Parathyroid adenoma (tissue), 2 donors: ENCODE measurements at regions not wholly inside any gene's neighbourhood (a gene's known extent, or its start where the extent isn't known, plus 50 kb on each side); places are given as distances from the start of the nearest gene placed in this dataset.

Experiments used
- H2AFZ ChIP-seq: fragments of 300-600 bp; sonication (generic); one replicate; pipeline ENCODE4 v1.7.0; 2017; ENCODE audit warnings: antibody characterized with exemption, mild to moderate bottlenecking
- H3K27ac ChIP-seq: fragments of 300-600 bp; sonication (generic); one replicate; pipeline ENCODE4 v1.7.0; 2017
- H3K27me3 ChIP-seq: fragments of 300-600 bp; sonication (generic); one replicate; pipeline ENCODE4 v1.7.0; 2017; ENCODE audit warnings: low read length; ENCODE audit not compliant: control insufficient read depth, insufficient read depth
- H3K36me3 ChIP-seq: fragments of 300-600 bp; sonication (generic); one replicate; pipeline ENCODE4 v1.7.0; 2017; ENCODE audit warnings: low read length; ENCODE audit not compliant: control insufficient read depth, insufficient read depth
- H3K4me1 ChIP-seq: fragments of 300-600 bp; sonication (generic); one replicate; pipeline ENCODE4 v1.7.0; 2017; ENCODE audit warnings: control low read depth
- H3K4me2 ChIP-seq: fragments of 300-600 bp; sonication (generic); one replicate; pipeline ENCODE4 v1.7.0; 2017; ENCODE audit warnings: low read length
- H3K4me3 ChIP-seq: fragments of 300-600 bp; sonication (generic); one replicate; pipeline ENCODE4 v1.7.0; 2017; ENCODE audit warnings: low read depth, low read length
- H3K79me2 ChIP-seq: fragments of 300-600 bp; sonication (generic); one replicate; pipeline ENCODE4 v1.7.0; 2017; ENCODE audit warnings: control low read depth
- H3K9ac ChIP-seq: fragments of 300-600 bp; sonication (generic); one replicate; pipeline ENCODE4 v1.7.0; 2017; ENCODE audit warnings: mild to moderate bottlenecking
- H3K9me3 ChIP-seq: fragments of 300-600 bp; sonication (generic); one replicate; pipeline ENCODE4 v1.7.0; 2017; ENCODE audit warnings: low read length; ENCODE audit not compliant: control insufficient read depth
- TF ChIP-seq, protein P1 (sequence below): fragments of 300-600 bp; sonication (generic); IDR thresholded peaks from one replicate; pipeline ENCODE4 v1.7.0; 2017; ENCODE audit warnings: antibody characterized with exemption, mild to moderate bottlenecking
- donor health status: primary hyperparathyroidism.

- no peaks in the 10 kb centered on the region for H3K4me1 ChIP-seq
- no peak overlapping the region for H3K4me2 ChIP-seq
- H3K9me3 ChIP-seq = no peaks in the 10 kb centered on the region
- no peaks in the 10 kb centered on the region for H3K36me3 ChIP-seq
- H3K27me3 ChIP-seq = no peaks in the 10 kb centered on the region
- no peak overlapping the region for H3K27ac ChIP-seq
- H2AFZ ChIP-seq = no peak overlapping the region
- TF ChIP-seq, protein P1, sequence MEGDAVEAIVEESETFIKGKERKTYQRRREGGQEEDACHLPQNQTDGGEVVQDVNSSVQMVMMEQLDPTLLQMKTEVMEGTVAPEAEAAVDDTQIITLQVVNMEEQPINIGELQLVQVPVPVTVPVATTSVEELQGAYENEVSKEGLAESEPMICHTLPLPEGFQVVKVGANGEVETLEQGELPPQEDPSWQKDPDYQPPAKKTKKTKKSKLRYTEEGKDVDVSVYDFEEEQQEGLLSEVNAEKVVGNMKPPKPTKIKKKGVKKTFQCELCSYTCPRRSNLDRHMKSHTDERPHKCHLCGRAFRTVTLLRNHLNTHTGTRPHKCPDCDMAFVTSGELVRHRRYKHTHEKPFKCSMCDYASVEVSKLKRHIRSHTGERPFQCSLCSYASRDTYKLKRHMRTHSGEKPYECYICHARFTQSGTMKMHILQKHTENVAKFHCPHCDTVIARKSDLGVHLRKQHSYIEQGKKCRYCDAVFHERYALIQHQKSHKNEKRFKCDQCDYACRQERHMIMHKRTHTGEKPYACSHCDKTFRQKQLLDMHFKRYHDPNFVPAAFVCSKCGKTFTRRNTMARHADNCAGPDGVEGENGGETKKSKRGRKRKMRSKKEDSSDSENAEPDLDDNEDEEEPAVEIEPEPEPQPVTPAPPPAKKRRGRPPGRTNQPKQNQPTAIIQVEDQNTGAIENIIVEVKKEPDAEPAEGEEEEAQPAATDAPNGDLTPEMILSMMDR = no peak
- no peak overlapping the region for H3K9ac ChIP-seq
- H3K79me2 ChIP-seq = no peaks in the 10 kb centered on the region
- no peak overlapping the region for H3K4me3 ChIP-seq
Measured at GRCh38 chr15:39113741-39114140, 467.1 kb upstream of the THBS1 start.

DNA sequence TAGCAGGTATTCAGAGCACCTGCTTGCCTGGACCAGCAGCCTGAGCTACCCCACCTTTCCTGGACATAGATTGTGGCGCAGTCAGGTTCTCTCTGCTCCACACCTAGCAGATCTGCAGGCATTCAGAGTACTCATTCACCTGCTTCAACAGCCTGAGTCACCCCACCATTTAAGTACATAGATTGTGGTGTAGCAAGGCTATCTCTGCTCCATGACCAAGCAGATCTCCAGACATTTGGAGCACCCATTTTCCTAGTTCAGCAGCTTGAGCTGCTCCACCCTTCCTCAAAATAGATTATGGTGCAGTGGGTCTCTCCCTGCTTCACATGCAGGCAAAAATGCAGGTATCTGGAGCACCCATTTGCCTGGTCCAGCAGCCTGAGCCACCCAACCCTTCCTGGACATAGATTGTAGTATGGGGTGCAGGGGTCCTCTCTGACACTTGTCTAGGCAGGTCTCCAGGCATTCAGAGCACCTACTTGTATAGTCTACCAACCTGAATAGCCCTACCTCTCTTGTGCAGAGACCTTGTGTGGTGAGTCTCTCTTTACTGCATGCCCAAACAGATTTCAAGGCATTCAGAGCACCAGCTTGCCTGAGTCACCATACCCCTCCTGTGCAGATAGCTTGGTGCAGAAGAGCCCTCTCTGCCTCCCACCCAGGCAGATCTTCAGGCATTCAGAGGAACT lies 466.0 kb upstream of the THBS1 start:
- TF ChIP-seq, protein P1 = no peak
- Histone ChIP-seq H3K27ac (no peak overlapping the region), H3K4me3 (no peak overlapping the region)

GRCh38 chr15:39115379-39116057 lies 465.4 kb upstream of the THBS1 start:
- Histone ChIP-seq H3K27me3 (no peaks in the 10 kb centered on the region), H3K4me1 (no peaks in the 10 kb centered on the region), H3K4me2 (no peak overlapping the region), H3K9me3 (no peaks in the 10 kb centered on the region), H3K79me2 (no peaks in the 10 kb centered on the region), H2AFZ (no peak overlapping the region), H3K9ac (no peak overlapping the region), H3K36me3 (no peaks in the 10 kb centered on the region), H3K27ac (no peak overlapping the region), H3K4me3 (no peak overlapping the region)
- TF ChIP-seq, protein P1 = no peak

More for the DNA sequence above, 466.0 kb upstream of the THBS1 start:
- H3K4me2 ChIP-seq = no peak overlapping the region
- H3K27me3 ChIP-seq = no peaks in the 10 kb centered on the region
- no peaks in the 10 kb centered on the region for H3K9me3 ChIP-seq
- no peaks in the 10 kb centered on the region for H3K4me1 ChIP-seq
- no peaks in the 10 kb centered on the region for H3K36me3 ChIP-seq
- H3K9ac ChIP-seq = no peak overlapping the region
- no peak overlapping the region for H2AFZ ChIP-seq
- H3K79me2 ChIP-seq = no peaks in the 10 kb centered on the region

DNA sequence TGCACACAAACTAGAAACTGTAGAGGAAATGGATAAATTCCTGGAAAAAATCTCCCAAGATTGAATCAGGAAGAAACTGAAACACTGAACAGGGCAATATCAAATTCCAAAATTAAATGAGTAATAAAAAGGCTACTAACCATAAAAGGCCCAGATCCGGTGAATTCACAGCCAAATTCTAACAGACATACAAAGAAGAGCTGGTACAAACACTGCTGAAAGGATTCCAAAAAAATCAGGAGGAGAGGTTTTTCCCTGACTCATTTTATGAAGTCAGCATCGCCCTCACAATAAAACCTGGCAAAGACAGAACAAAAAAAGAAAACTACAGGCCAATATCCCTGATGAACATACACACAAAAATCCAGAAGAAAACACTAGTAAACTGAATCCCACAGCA lies 462.4 kb upstream of the THBS1 start:
- no peaks in the 10 kb centered on the region for H3K9me3 ChIP-seq
- TF ChIP-seq, protein P1 = no peak
- H3K9ac ChIP-seq = no peak overlapping the region
- no peak overlapping the region for H3K4me2 ChIP-seq
- no peaks in the 10 kb centered on the region for H3K27me3 ChIP-seq
- H3K4me3 ChIP-seq = no peak overlapping the region
- no peaks in the 10 kb centered on the region for H3K36me3 ChIP-seq
- H3K4me1 ChIP-seq = no peaks in the 10 kb centered on the region
- no peaks in the 10 kb centered on the region for H3K79me2 ChIP-seq
- no peak overlapping the region for H3K27ac ChIP-seq
- no peak overlapping the region for H2AFZ ChIP-seq

- H2AFZ ChIP-seq = no peak overlapping the region
- no peak overlapping the region for H3K4me2 ChIP-seq
- no peaks in the 10 kb centered on the region for H3K36me3 ChIP-seq
- no peaks in the 10 kb centered on the region for H3K9me3 ChIP-seq
- no peaks in the 10 kb centered on the region for H3K4me1 ChIP-seq
- TF ChIP-seq, protein P1 = no peak
- H3K79me2 ChIP-seq = no peaks in the 10 kb centered on the region
- no peaks in the 10 kb centered on the region for H3K27me3 ChIP-seq
- no peak overlapping the region for H3K9ac ChIP-seq
- no peak overlapping the region for H3K4me3 ChIP-seq
- H3K27ac ChIP-seq = no peak overlapping the region
Measured at GRCh38 chr15:39124155-39124552, 456.7 kb upstream of the THBS1 start.
